ENCODE measurements at regions not wholly inside any gene's neighbourhood (a gene's known extent, or its start where the extent isn't known, plus 50 kb on each side); places are given as distances from the start of the nearest gene placed in this dataset.
"Not testable (repeated sequence)": the region's sequence is repeated elsewhere in the genome, so short reads cannot be mapped to it uniquely, and the experiment has no call there.

- TF ChIP-seq CTCF (IDR thresholded peaks at IDR 0.05 in 4 of 5, conservative IDR thresholded peaks at IDR 0.05 in 1 of 5); POLR2A (IDR thresholded peaks at IDR 0.05): not testable (repeated sequence)
These were observed 128.0 kb upstream of the CAV2 start for GRCh38 chr7:116371536-116371935.

Measured in gastrocnemius medialis (tissue), 4 donors.